Ascending aorta (tissue), 2 donors: ENCODE measurements at regions not wholly inside any gene's neighbourhood (a gene's known extent, or its start where the extent isn't known, plus 50 kb on each side); places are given as distances from the start of the nearest gene placed in this dataset.
"Not testable (repeated sequence)": the region's sequence is repeated elsewhere in the genome, so short reads cannot be mapped to it uniquely, and the experiment has no call there.

Experiments
- DNase-seq, 2 donors: peaks; one replicate each; pipeline ENCODE4 v3.0.0-alpha.2; 2019; ENCODE audit warnings: low spot score in 2 of 2
- H3K27ac ChIP-seq, 2 donors: fragments of 200-600 bp; sonication (generic); one replicate each; pipeline ENCODE4 v1.5.1; 2016 to 2017; ENCODE audit warnings: mild to moderate bottlenecking in 1 of 2
- H3K27me3 ChIP-seq: fragments of 200-600 bp; sonication (generic); one replicate; pipeline ENCODE4 v1.5.1; 2017
- H3K36me3 ChIP-seq, 2 donors: fragments of 200-600 bp; sonication (generic); one replicate each; pipeline ENCODE4 v1.5.1; 2016
- H3K4me1 ChIP-seq, 2 donors: fragments of 200-600 bp; sonication (generic); one replicate each; pipeline ENCODE4 v1.5.1; 2016 to 2017; ENCODE audit warnings: mild to moderate bottlenecking in 1 of 2
- H3K4me3 ChIP-seq, 2 donors: fragments of 200-600 bp; sonication (generic); one replicate each; pipeline ENCODE4 v1.5.1; 2016 to 2017; ENCODE audit warnings: mild to moderate bottlenecking in 1 of 2
- H3K9me3 ChIP-seq, 2 donors: fragments of 200-600 bp; sonication (generic); one replicate each; pipeline ENCODE4 v1.5.1; 2016
- CTCF ChIP-seq, 3 experiments: fragments of 200-600 bp in 2 of 3; fragments of 450-650 bp in 1 of 3; sonication (generic) in 2 of 3; IDR thresholded peaks; one replicate each; pipeline ENCODE4 v1.5.1; 2016 to 2019; ENCODE audit warnings: antibody characterized with exemption in 3 of 3, mild to moderate bottlenecking in 1 of 3, moderate library complexity in 1 of 3
- intact Hi-C: fragments of 100-400 bp; cut with DNase I; formaldehyde crosslinking; loops from one replicate; pipeline ENCODE4 v1.15.1; 2023

GRCh38 chr5:101012880-101013279, 109.8 kb upstream of the ST8SIA4 start:
- DNase-seq, result no peak
- Histone ChIP-seq H3K36me3 (no peaks in the 10 kb centered on the region), H3K27ac (no peak overlapping the region), H3K9me3 (no peaks in the 10 kb centered on the region), H3K4me3 (no peak overlapping the region), H3K4me1 (no peaks in the 10 kb centered on the region), H3K27me3 (no peaks in the 10 kb centered on the region)
- intact Hi-C loops, result no loop called here
- no peak for TF ChIP-seq CTCF (IDR thresholded peaks at IDR 0.05)

GRCh38 chr5:101009758-101010519, 106.9 kb upstream of the ST8SIA4 start:
- H3K27ac ChIP-seq, result no peak overlapping the region
- H3K36me3 ChIP-seq, result no peaks in the 10 kb centered on the region
- H3K27me3 ChIP-seq, result no peaks in the 10 kb centered on the region
- no peaks in the 10 kb centered on the region for H3K4me1 ChIP-seq
- no peak for TF ChIP-seq CTCF (IDR thresholded peaks at IDR 0.05)
- DNase-seq, result no peak
- H3K9me3 ChIP-seq, result no peaks in the 10 kb centered on the region
- intact Hi-C loops, result no loop called here
- no peak overlapping the region for H3K4me3 ChIP-seq

- H3K36me3 ChIP-seq, result no peaks in the 10 kb centered on the region
- intact Hi-C loops, result no loop called here
- no peak overlapping the region for H3K27ac ChIP-seq
- no peak for DNase-seq
- no peaks in the 10 kb centered on the region for H3K9me3 ChIP-seq
- H3K27me3 ChIP-seq, result no peaks in the 10 kb centered on the region
- H3K4me3 ChIP-seq, result no peak overlapping the region
- no peak for TF ChIP-seq CTCF (IDR thresholded peaks at IDR 0.05)
- no peaks in the 10 kb centered on the region for H3K4me1 ChIP-seq
Observed at GRCh38 chr5:100992354-100992753, 89.3 kb upstream of the ST8SIA4 start.

GRCh38 chr5:100983601-100984000, 80.5 kb upstream of the ST8SIA4 start:
- H3K27me3 ChIP-seq, DNase-seq, H3K27ac ChIP-seq, H3K4me3 ChIP-seq, H3K9me3 ChIP-seq, H3K4me1 ChIP-seq, intact Hi-C loops, H3K36me3 ChIP-seq: not testable (repeated sequence)

- intact Hi-C loops, result no loop called here
- no peak for DNase-seq
- Histone ChIP-seq H3K27ac (no peak overlapping the region), H3K9me3 (no peaks in the 10 kb centered on the region), H3K27me3 (no peaks in the 10 kb centered on the region), H3K36me3 (no peaks in the 10 kb centered on the region), H3K4me1 (no peaks in the 10 kb centered on the region), H3K4me3 (no peak overlapping the region)
- TF ChIP-seq CTCF (IDR thresholded peaks at IDR 0.05), result no peak
Observed at GRCh38 chr5:100974082-100974481, 71.0 kb upstream of the ST8SIA4 start.

- no peak overlapping the region for H3K4me3 ChIP-seq
- no peak overlapping the region for H3K27ac ChIP-seq
- no peaks in the 10 kb centered on the region for H3K36me3 ChIP-seq
- no peak for DNase-seq
- no peaks in the 10 kb centered on the region for H3K9me3 ChIP-seq
- H3K27me3 ChIP-seq, result no peaks in the 10 kb centered on the region
- H3K4me1 ChIP-seq, result no peaks in the 10 kb centered on the region
- no peak for TF ChIP-seq CTCF (IDR thresholded peaks at IDR 0.05)
- intact Hi-C loops, result no loop called here
Observed at GRCh38 chr5:100970646-100971255, 67.7 kb upstream of the ST8SIA4 start.
